Limb (tissue), 2 donors: ENCODE measurements at regions not wholly inside any gene's neighbourhood (a gene's known extent, or its start where the extent isn't known, plus 50 kb on each side); places are given as distances from the start of the nearest gene placed in this dataset.
"Not testable (repeated sequence)": the region's sequence is repeated elsewhere in the genome, so short reads cannot be mapped to it uniquely, and the experiment has no call there.

ENCODE experiments used
- DNase-seq, 2 donors: peaks; one replicate each; pipeline ENCODE4 v3.0.0-alpha.2; 2016; ENCODE audit errors: extremely low spot score in 2 of 2

DNA sequence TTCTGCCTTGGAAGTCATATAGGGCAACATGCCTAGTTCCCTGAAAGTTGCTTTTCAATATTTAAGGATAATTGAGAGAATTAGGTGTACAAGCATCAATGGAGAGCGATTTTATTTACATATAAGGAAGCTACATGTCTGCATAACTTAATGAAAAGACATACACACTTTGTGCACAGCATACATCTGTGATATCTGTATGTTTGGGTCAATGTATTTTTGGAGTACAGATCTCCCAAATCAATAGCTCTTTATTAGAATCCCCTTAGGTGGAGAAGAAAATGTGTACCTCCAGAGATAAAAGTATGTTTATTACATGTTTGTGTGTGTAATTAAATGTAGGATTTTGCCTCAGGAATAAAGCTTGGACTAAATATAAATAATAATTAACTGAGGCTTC, 373.7 kb upstream of the CCNH start:
- no peak for DNase-seq

GRCh38 chr5:87785554-87786335, 373.0 kb upstream of the CCNH start:
- DNase-seq, result no peak

DNA sequence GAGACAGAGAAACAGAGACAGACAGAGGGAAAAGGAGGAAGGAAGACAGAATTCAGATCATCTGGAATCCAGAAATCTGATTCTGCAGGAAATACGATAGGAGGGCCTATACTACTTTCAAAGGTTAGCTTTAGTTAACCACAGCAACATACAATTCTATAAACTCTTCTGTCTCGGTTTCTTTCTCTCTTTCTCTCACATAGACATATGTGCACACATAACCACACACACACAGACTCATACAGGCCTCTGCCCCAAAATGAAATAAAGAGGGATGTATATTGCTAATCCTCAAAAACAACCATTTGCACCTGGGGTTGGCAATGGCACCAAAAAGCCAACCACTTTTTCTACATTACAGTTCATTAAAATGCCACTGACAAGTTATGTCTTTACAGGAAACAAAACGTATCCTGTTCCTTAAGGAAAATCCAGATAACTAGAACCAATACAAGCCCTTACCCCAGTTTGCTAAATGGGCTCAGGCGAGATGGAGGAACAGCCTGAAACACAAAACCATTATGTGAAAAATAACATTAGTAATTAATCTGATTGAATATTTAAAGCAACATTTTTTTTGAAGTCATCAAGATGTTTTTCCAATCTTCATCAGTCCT, 372.3 kb upstream of the CCNH start:
- no peak for DNase-seq

GRCh38 chr5:87784311-87784710, 371.6 kb upstream of the CCNH start:
- no peak for DNase-seq

DNA sequence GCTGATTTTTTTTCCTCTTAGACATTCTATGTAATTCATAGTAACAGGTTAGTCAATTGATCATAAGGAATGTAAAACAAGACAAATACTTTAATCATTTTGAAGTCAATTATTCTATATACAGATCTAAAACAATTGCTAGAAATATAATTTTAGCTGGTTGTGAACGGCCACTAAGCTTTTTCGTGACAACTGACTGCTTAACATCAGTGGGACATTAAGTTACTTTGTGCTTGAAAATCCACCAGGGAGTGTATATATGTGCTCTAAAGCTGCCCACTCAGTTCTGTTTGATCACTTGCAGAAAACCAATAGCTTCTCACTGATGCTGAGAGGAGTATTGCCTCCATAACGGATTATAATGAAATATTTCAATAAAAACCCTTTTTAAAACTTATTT, 370.2 kb upstream of the CCNH start:
- no peak for DNase-seq

DNA sequence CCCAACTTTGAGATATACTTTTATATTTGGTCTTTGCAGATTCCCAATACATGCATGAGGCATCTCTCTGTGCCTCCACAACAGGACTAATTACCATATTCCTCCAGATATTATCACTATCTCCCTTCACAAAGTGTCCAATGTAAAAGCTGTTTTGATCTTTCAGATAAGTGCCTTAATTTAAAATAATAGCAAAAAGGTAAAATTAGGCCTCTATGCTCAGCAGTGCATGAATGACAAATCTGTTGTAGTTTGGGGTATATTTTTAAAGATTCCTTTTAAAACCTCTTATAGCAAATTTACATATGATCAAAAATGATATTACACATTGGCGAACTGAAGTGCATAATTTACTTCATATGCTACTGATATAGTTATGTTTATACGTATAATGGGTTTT, 369.2 kb upstream of the CCNH start:
- DNase-seq, result no peak

DNA sequence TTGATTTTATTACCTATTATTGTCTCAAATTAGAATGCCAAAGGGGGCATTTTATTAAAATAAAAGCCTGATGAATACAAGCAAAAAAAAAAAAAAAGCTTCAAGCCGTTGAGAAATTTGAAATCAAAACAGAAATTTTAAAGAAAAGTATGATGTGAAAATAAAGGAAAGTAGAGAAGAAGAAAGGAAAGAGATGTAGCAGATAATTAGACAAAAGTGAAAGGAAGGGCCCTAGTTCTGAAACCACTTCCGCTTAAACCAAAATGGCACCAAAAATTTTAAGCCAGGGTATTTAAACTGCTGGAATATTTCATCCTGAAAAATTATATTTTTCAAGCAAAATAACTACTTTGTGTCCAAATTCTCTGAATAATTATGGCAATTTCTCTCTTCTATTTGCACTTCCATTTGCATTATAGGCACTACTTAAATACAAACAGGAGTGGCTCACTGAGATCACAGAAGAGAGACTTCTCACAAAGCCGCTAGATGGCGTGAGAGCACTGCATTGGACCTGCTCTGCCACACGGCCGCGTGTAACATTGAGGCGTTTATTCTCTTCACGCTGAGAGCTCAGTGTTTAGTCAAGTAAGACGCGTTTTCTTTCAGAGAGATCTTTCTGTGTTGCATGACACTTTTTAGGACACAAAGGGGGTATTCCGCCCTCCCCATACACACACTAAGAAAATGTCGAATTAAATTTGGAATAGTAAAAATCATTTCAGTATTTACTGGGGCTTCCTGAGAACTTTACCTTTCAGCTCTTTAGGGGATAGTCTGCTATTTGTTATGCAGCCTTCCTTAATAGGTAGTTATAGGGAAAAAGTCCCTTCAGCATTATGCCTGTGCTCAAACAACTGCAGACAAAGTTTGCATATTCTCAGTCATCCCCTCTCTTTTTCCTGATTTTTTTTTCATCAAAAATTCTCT, 368.4 kb upstream of the CCNH start:
- DNase-seq, result peak; percentile 85 to 91

GRCh38 chr5:87778876-87779275, 366.1 kb upstream of the CCNH start:
- no peak for DNase-seq

- DNase-seq, result no peak
Observed at GRCh38 chr5:87777877-87778276, 365.1 kb upstream of the CCNH start.

DNA sequence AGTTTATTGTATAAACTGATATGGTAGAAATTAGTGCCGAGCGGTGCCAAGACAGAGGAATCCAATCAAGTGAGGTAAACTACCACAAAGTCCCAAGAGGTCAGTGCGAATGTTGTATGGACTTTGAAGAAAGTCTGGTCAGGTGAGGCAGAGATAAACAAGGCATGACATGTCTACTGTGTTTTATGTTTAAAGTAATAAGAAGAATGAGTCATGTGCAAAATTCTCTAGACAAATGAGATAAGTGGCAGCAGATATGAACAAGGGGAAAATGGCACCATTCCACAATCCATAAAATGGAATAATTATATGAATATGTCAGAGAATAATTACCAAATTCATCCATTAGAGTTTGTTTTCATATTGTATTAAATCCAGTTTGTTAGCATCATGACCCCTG, 364.1 kb upstream of the CCNH start:
- no peak for DNase-seq

GRCh38 chr5:87776302-87776701, 363.6 kb upstream of the CCNH start:
- not testable (repeated sequence) for DNase-seq

DNA sequence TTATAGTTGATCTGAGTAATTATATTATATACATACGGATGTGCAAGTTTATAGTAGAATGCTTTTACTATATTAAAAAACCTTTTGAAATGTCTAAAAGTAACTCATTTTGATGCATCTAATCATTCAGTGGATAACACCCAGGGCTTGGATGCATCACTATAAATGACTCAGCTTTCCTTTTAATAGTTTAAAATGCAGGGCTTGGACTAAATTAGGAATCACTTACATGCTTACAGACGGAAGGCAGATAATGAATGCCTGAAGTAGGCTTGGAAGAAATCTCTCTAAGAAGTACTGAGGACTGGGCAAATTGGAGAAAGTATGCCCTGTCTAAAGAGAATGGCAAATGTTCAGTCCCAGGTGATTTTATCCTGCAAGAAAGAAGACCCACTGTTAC, 362.5 kb upstream of the CCNH start:
- DNase-seq, result no peak

GRCh38 chr5:87774804-87775203, 362.1 kb upstream of the CCNH start:
- no peak for DNase-seq

GRCh38 chr5:87770601-87771121, 357.9 kb upstream of the CCNH start:
- peak in 1 of 2 donors; percentile 73 for DNase-seq

DNA sequence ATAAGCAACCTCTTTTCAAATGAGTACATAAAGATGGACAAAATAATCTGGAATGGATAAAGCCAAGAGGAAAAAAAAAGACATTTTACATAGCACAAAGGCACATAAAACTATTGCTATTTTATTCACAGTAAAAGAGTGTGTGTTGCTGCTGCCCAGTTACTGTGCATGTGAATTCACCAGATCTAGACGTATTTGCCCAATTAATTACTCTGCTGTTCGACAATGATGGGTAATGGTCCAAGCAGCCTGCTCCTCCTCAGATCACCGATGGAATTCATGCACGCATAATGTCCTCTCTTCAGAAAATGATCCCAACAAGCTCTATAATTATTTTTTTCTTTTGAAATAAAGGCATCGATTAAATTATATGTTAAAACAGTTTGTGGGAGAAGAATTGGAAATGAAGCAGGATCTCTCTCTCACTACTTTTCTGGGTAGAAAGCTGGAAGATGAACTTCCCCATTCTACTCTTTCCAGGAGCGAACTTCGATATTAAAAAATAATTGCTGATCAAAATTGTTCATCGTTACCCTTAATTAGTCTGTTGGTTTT, 357.4 kb upstream of the CCNH start:
- DNase-seq, result no peak

- DNase-seq, result no peak
Observed at GRCh38 chr5:87769157-87769556, 356.4 kb upstream of the CCNH start.

DNA sequence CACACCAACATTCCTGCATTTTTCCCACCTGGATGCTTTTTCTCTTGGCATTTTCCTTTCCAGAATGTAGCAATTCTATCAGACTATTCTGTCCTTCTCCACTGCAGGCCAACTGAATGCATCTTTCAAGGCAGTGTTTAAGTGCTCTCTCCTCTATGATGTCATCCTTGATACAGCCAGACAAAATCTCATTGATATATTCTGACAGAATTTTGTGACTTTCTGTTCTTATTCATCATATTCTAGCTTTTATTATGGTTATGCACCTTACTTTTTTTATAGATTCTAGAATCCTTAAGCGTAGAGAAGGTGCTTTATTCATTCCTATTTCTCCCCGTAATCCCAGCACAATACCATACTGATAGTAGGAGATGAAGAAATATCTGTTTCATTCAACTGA, 355.5 kb upstream of the CCNH start:
- DNase-seq, result no peak

DNA sequence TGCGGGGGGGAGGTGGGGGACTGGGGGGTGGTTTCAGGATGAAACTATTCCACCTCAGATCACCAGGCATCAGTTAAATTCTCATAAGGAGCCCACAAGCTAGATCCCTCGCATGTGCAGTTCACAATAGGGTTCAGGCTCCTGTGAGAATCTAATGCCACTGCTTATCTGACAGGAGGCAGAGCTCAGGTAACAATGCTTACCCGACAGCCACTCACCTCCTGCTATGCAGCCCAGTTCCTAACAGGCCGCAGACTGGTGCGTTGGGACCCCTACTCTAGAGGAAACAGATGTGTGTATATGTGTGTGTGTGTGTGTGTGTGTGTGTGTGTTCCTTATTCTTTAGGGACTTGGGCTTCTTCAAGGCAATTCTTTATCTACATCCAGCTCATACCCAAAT, 352.3 kb upstream of the CCNH start:
- DNase-seq, result no peak

GRCh38 chr5:87762631-87763030, 349.9 kb upstream of the CCNH start:
- no peak for DNase-seq

- no peak for DNase-seq
Observed at GRCh38 chr5:87756951-87757350, 344.2 kb upstream of the CCNH start.

GRCh38 chr5:87755360-87755759, 342.6 kb upstream of the CCNH start:
- no peak for DNase-seq
